WTC11 (cell line): ENCODE measurements at regions not wholly inside any gene's neighbourhood (a gene's known extent, or its start where the extent isn't known, plus 50 kb on each side); places are given as distances from the start of the nearest gene placed in this dataset.

Experiments
- ATAC-seq: fragments of 200-7000 bp; cut with Tn5 transposase; 2 replicates; pipeline ENCODE4 v1.10.0; 2021; ENCODE audit warnings: mild to moderate bottlenecking, moderate library complexity
- CTCF ChIA-PET: fragments of 300-600 bp; sonication (Branson Sonifier 250); formaldehyde crosslinking; loops from one replicate; lab custom pipeline; 2021; ENCODE audit warnings: antibody characterized with exemption; lab: Charles Lee
- POLR2A ChIA-PET: fragments of 350-600 bp; sonication (Branson Sonifier 250); formaldehyde crosslinking; loops from one replicate; lab custom pipeline; 2021; ENCODE audit warnings: antibody characterized with exemption; lab: Charles Lee
- DNase-seq: peaks from one replicate; pipeline ENCODE4 v3.0.0; 2021; ENCODE audit warnings: low spot score
- H3K27ac Mint-ChIP-seq: 2 replicates; pipeline ENCODE4 v1.8.0; 2021; ENCODE audit warnings: mixed read lengths
- H3K27me3 Mint-ChIP-seq: 2 replicates; pipeline ENCODE4 v1.8.0; 2021; ENCODE audit warnings: low read depth, mild to moderate bottlenecking, moderate library complexity, mixed read lengths
- H3K36me3 Mint-ChIP-seq: 2 replicates; pipeline ENCODE4 v1.8.0; 2021; ENCODE audit warnings: mixed read lengths
- H3K4me1 Mint-ChIP-seq: 2 replicates; pipeline ENCODE4 v1.8.0; 2022; ENCODE audit warnings: mixed read lengths
- H3K4me3 Mint-ChIP-seq: 2 replicates; pipeline ENCODE4 v1.8.0; 2021; ENCODE audit warnings: mild to moderate bottlenecking, moderate library complexity, mixed read lengths
- H3K9me3 Mint-ChIP-seq: 2 replicates; pipeline ENCODE4 v1.8.0; 2021; ENCODE audit warnings: mixed read lengths
- CREM ChIP-seq: sonication (generic); formaldehyde crosslinking; IDR thresholded peaks from 2 replicates; pipeline ENCODE4 v1.8.1; 2022; ENCODE audit warnings: mild to moderate bottlenecking, missing genetic modification reagents, moderate library complexity
- ESRRA ChIP-seq: sonication (generic); formaldehyde crosslinking; IDR thresholded peaks from 2 replicates; pipeline ENCODE4 v1.8.1; 2022; ENCODE audit warnings: mild to moderate bottlenecking, missing genetic modification reagents, borderline replicate concordance
- ETV6 ChIP-seq: sonication (generic); formaldehyde crosslinking; IDR thresholded peaks from 2 replicates; pipeline ENCODE4 v1.8.1; 2022; ENCODE audit warnings: mild to moderate bottlenecking, missing genetic modification reagents
- GTF2I ChIP-seq: fragments of 250-450 bp; sonication (Bioruptor Pico); conservative IDR thresholded peaks from 2 replicates; pipeline ENCODE4 v1.4.0; 2021; ENCODE audit warnings: mild to moderate bottlenecking
- MXD4 ChIP-seq: fragments of 250-450 bp; sonication (Bioruptor Pico); IDR thresholded peaks from 2 replicates; pipeline ENCODE4 v1.8.0; 2021; ENCODE audit warnings: mild to moderate bottlenecking, moderate library complexity, borderline replicate concordance
- NR1H2 ChIP-seq: sonication (generic); formaldehyde crosslinking; IDR thresholded peaks from 2 replicates; pipeline ENCODE4 v1.9.0; 2021; ENCODE audit warnings: mild to moderate bottlenecking, moderate library complexity, missing genetic modification reagents
- SMAD3 ChIP-seq: sonication (generic); formaldehyde crosslinking; IDR thresholded peaks from 2 replicates; pipeline ENCODE4 v1.8.0; 2022; ENCODE audit warnings: missing genetic modification reagents, mild to moderate bottlenecking, borderline replicate concordance
- SP1 ChIP-seq: sonication (generic); formaldehyde crosslinking; conservative IDR thresholded peaks from 2 replicates; pipeline ENCODE4 v1.8.1; 2022; ENCODE audit warnings: missing genetic modification reagents
- TP53 ChIP-seq: sonication (generic); formaldehyde crosslinking; IDR thresholded peaks from 2 replicates; pipeline ENCODE4 v1.8.1; 2023; ENCODE audit warnings: mild to moderate bottlenecking, missing genetic modification reagents
- ZNF138 ChIP-seq: sonication (generic); formaldehyde crosslinking; conservative IDR thresholded peaks from 2 replicates; pipeline ENCODE4 v1.8.1; 2022; ENCODE audit warnings: mild to moderate bottlenecking, moderate library complexity, missing genetic modification reagents
- ZNF317 ChIP-seq: sonication (generic); formaldehyde crosslinking; IDR thresholded peaks from 2 replicates; pipeline ENCODE4 v1.8.1; 2023; ENCODE audit warnings: low read depth, mild to moderate bottlenecking, moderate library complexity, missing genetic modification reagents, borderline replicate concordance
- TF ChIP-seq, protein P1 (sequence below): sonication (generic); formaldehyde crosslinking; IDR thresholded peaks from 2 replicates; pipeline ENCODE4 v1.8.0; 2022; ENCODE audit warnings: mild to moderate bottlenecking, missing genetic modification reagents
- TF ChIP-seq, protein P2 (sequence below): fragments of 250-450 bp; sonication (Bioruptor Pico); IDR thresholded peaks from 2 replicates; pipeline ENCODE4 v1.9.0; 2021; ENCODE audit warnings: mild to moderate bottlenecking, borderline replicate concordance
- TF ChIP-seq, protein P3 (sequence below): sonication (generic); formaldehyde crosslinking; IDR thresholded peaks from 2 replicates; pipeline ENCODE4 v1.8.0; 2023; ENCODE audit warnings: missing genetic modification reagents, mild to moderate bottlenecking, borderline replicate concordance
- TF ChIP-seq, protein P4 (sequence below): sonication (generic); formaldehyde crosslinking; IDR thresholded peaks from 2 replicates; pipeline ENCODE4 v1.8.1; 2022; ENCODE audit warnings: mild to moderate bottlenecking, moderate library complexity, missing genetic modification reagents
- TF ChIP-seq, protein P5 (sequence below): sonication (generic); formaldehyde crosslinking; IDR thresholded peaks from 2 replicates; pipeline ENCODE4 v1.8.0; 2022; ENCODE audit warnings: missing genetic modification reagents
- TF ChIP-seq, protein P6 (sequence below): sonication (generic); formaldehyde crosslinking; IDR thresholded peaks from 2 replicates; pipeline ENCODE4 v1.8.0; 2022; ENCODE audit warnings: mild to moderate bottlenecking, missing genetic modification reagents
- TF ChIP-seq, protein P7 (sequence below): fragments of 200-600 bp; IDR thresholded peaks from 2 replicates; pipeline ENCODE4 v1.8.0; 2022; ENCODE audit warnings: antibody characterized with exemption

DNA sequence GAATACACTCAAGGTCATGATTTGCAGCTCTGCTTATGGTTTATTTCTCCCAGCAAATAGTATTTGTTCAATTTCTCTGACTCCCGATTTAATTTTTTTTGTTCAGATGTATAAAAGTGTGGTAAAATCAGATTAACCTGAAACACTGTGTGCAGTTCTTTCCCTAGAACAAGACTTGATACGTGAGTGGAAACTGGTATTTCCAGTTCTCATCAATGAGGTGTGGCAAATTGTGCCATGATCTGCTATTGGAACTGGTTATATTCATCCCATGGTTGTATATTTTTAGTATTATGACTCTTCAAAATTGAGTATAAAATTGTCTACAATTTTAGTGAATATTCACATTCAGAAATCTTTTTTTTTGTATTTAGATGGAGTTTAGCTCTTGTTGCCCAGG, 76.8 kb upstream of the IVNS1ABP start (continued):
- TF ChIP-seq, protein P1, sequence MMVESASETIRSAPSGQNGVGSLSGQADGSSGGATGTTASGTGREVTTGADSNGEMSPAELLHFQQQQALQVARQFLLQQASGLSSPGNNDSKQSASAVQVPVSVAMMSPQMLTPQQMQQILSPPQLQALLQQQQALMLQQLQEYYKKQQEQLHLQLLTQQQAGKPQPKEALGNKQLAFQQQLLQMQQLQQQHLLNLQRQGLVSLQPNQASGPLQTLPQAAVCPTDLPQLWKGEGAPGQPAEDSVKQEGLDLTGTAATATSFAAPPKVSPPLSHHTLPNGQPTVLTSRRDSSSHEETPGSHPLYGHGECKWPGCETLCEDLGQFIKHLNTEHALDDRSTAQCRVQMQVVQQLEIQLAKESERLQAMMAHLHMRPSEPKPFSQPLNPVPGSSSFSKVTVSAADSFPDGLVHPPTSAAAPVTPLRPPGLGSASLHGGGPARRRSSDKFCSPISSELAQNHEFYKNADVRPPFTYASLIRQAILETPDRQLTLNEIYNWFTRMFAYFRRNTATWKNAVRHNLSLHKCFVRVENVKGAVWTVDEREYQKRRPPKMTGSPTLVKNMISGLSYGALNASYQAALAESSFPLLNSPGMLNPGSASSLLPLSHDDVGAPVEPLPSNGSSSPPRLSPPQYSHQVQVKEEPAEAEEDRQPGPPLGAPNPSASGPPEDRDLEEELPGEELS (CRISPR knock-in tag), result no peak
- TF ChIP-seq, protein P2, sequence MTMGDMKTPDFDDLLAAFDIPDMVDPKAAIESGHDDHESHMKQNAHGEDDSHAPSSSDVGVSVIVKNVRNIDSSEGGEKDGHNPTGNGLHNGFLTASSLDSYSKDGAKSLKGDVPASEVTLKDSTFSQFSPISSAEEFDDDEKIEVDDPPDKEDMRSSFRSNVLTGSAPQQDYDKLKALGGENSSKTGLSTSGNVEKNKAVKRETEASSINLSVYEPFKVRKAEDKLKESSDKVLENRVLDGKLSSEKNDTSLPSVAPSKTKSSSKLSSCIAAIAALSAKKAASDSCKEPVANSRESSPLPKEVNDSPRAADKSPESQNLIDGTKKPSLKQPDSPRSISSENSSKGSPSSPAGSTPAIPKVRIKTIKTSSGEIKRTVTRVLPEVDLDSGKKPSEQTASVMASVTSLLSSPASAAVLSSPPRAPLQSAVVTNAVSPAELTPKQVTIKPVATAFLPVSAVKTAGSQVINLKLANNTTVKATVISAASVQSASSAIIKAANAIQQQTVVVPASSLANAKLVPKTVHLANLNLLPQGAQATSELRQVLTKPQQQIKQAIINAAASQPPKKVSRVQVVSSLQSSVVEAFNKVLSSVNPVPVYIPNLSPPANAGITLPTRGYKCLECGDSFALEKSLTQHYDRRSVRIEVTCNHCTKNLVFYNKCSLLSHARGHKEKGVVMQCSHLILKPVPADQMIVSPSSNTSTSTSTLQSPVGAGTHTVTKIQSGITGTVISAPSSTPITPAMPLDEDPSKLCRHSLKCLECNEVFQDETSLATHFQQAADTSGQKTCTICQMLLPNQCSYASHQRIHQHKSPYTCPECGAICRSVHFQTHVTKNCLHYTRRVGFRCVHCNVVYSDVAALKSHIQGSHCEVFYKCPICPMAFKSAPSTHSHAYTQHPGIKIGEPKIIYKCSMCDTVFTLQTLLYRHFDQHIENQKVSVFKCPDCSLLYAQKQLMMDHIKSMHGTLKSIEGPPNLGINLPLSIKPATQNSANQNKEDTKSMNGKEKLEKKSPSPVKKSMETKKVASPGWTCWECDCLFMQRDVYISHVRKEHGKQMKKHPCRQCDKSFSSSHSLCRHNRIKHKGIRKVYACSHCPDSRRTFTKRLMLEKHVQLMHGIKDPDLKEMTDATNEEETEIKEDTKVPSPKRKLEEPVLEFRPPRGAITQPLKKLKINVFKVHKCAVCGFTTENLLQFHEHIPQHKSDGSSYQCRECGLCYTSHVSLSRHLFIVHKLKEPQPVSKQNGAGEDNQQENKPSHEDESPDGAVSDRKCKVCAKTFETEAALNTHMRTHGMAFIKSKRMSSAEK, result no peak
- TF ChIP-seq SP1 (CRISPR knock-in tag) (no peak), ZNF317 (CRISPR knock-in tag) (no peak), GTF2I (no peak), SMAD3 (CRISPR knock-in tag) (no peak), ZNF138 (CRISPR knock-in tag) (no peak)

DNA sequence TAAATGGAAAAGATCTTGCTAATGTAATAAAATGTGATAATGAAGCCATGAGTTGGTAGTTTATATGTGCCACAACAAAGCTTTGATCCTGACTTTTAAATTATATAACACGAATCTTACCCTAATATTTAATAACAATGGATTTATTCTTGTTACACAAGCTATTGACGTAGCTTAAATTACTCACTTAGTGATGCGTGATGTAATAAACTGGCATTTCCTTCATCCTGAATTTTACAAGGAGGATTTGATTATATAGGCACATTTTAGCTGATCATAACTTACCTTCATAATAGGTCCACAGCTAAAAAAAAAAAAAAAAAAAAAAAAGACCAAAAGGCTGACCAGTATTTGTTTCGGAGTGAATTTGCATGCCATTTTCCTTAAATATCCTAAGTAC, 76.2 kb upstream of the IVNS1ABP start:
- Mint-ChIP-seq H3K4me1 (no peaks in the 10 kb centered on the region; the same call in 1 of the 2 replicates), H3K27ac (no peak overlapping the region), H3K36me3 (no peaks in the 10 kb centered on the region), H3K27me3 (no peaks in the 10 kb centered on the region), H3K4me3 (no peak overlapping the region), H3K9me3 (no peaks in the 10 kb centered on the region)
- ATAC-seq (no peak), DNase-seq (no peak)
- POLR2A ChIA-PET, result interaction anchor here (0.7 kb wide), 1 partner anchor 212 kb away, joined by 5 read pairs; no protein-coding TSS in a partner anchor
- CTCF ChIA-PET, result interaction anchor here (0.7 to 1.2 kb wide), 2 partner anchors 153 to 203 kb away, joined by 3 to 7 read pairs; no protein-coding TSS in a partner anchor
- TF ChIP-seq, protein P3, sequence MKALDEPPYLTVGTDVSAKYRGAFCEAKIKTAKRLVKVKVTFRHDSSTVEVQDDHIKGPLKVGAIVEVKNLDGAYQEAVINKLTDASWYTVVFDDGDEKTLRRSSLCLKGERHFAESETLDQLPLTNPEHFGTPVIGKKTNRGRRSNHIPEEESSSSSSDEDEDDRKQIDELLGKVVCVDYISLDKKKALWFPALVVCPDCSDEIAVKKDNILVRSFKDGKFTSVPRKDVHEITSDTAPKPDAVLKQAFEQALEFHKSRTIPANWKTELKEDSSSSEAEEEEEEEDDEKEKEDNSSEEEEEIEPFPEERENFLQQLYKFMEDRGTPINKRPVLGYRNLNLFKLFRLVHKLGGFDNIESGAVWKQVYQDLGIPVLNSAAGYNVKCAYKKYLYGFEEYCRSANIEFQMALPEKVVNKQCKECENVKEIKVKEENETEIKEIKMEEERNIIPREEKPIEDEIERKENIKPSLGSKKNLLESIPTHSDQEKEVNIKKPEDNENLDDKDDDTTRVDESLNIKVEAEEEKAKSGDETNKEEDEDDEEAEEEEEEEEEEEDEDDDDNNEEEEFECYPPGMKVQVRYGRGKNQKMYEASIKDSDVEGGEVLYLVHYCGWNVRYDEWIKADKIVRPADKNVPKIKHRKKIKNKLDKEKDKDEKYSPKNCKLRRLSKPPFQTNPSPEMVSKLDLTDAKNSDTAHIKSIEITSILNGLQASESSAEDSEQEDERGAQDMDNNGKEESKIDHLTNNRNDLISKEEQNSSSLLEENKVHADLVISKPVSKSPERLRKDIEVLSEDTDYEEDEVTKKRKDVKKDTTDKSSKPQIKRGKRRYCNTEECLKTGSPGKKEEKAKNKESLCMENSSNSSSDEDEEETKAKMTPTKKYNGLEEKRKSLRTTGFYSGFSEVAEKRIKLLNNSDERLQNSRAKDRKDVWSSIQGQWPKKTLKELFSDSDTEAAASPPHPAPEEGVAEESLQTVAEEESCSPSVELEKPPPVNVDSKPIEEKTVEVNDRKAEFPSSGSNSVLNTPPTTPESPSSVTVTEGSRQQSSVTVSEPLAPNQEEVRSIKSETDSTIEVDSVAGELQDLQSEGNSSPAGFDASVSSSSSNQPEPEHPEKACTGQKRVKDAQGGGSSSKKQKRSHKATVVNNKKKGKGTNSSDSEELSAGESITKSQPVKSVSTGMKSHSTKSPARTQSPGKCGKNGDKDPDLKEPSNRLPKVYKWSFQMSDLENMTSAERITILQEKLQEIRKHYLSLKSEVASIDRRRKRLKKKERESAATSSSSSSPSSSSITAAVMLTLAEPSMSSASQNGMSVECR (CRISPR knock-in tag), result no peak
- TF ChIP-seq, protein P4, sequence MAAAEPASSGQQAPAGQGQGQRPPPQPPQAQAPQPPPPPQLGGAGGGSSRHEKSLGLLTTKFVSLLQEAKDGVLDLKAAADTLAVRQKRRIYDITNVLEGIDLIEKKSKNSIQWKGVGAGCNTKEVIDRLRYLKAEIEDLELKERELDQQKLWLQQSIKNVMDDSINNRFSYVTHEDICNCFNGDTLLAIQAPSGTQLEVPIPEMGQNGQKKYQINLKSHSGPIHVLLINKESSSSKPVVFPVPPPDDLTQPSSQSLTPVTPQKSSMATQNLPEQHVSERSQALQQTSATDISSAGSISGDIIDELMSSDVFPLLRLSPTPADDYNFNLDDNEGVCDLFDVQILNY (CRISPR knock-in tag), result no peak
- TF ChIP-seq ESRRA (CRISPR knock-in tag) (no peak), CREM (CRISPR knock-in tag) (no peak), ETV6 (no peak), TP53 (no peak), MXD4 (CRISPR knock-in tag) (no peak), NR1H2 (CRISPR knock-in tag) (no peak)
- TF ChIP-seq, protein P5, sequence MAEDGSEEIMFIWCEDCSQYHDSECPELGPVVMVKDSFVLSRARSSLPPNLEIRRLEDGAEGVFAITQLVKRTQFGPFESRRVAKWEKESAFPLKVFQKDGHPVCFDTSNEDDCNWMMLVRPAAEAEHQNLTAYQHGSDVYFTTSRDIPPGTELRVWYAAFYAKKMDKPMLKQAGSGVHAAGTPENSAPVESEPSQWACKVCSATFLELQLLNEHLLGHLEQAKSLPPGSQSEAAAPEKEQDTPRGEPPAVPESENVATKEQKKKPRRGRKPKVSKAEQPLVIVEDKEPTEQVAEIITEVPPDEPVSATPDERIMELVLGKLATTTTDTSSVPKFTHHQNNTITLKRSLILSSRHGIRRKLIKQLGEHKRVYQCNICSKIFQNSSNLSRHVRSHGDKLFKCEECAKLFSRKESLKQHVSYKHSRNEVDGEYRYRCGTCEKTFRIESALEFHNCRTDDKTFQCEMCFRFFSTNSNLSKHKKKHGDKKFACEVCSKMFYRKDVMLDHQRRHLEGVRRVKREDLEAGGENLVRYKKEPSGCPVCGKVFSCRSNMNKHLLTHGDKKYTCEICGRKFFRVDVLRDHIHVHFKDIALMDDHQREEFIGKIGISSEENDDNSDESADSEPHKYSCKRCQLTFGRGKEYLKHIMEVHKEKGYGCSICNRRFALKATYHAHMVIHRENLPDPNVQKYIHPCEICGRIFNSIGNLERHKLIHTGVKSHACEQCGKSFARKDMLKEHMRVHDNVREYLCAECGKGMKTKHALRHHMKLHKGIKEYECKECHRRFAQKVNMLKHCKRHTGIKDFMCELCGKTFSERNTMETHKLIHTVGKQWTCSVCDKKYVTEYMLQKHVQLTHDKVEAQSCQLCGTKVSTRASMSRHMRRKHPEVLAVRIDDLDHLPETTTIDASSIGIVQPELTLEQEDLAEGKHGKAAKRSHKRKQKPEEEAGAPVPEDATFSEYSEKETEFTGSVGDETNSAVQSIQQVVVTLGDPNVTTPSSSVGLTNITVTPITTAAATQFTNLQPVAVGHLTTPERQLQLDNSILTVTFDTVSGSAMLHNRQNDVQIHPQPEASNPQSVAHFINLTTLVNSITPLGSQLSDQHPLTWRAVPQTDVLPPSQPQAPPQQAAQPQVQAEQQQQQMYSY, result no peak
- TF ChIP-seq, protein P6, sequence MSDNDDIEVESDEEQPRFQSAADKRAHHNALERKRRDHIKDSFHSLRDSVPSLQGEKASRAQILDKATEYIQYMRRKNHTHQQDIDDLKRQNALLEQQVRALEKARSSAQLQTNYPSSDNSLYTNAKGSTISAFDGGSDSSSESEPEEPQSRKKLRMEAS (CRISPR knock-in tag), result no peak
- TF ChIP-seq, protein P7, sequence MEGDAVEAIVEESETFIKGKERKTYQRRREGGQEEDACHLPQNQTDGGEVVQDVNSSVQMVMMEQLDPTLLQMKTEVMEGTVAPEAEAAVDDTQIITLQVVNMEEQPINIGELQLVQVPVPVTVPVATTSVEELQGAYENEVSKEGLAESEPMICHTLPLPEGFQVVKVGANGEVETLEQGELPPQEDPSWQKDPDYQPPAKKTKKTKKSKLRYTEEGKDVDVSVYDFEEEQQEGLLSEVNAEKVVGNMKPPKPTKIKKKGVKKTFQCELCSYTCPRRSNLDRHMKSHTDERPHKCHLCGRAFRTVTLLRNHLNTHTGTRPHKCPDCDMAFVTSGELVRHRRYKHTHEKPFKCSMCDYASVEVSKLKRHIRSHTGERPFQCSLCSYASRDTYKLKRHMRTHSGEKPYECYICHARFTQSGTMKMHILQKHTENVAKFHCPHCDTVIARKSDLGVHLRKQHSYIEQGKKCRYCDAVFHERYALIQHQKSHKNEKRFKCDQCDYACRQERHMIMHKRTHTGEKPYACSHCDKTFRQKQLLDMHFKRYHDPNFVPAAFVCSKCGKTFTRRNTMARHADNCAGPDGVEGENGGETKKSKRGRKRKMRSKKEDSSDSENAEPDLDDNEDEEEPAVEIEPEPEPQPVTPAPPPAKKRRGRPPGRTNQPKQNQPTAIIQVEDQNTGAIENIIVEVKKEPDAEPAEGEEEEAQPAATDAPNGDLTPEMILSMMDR, result no peak
